ENCODE measurements at regions not wholly inside any gene's neighbourhood (a gene's known extent, or its start where the extent isn't known, plus 50 kb on each side); places are given as distances from the start of the nearest gene placed in this dataset.

DNA sequence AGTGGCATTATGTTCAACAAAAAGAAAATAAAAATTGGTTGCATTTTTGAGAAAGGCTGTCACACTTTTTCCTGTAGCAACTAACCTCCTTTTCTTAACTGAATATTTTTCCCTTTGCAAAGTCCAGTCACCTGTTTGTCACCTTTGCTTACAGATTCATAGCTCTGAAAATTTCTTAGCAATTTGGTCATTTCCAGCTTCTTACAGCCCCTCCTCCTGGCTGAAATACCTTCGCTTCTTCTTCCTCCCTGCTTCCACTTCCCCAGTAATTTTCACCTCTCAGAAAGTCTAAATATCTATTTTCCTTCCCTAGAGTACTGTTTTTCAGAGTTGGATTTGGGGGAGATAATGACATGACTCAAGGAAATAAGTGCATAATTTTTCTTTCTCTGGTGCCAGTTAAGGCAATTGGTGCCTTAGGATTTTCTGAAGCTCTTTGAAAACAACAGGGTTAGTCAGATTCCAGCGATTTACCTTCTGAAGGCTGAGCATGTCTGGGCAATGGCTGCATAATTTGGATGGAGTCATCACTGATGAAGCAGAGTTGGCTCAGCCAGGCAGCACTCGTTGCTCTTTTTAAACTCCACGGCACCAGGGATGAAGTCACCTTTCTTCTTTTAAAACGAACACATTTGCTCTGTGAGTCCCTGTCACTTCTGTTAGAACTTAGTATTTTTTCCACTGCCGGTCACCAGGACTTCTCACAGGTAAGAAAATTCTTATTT, 62.1 kb upstream of the AMOTL1 start:
- TF ChIP-seq, protein P1, sequence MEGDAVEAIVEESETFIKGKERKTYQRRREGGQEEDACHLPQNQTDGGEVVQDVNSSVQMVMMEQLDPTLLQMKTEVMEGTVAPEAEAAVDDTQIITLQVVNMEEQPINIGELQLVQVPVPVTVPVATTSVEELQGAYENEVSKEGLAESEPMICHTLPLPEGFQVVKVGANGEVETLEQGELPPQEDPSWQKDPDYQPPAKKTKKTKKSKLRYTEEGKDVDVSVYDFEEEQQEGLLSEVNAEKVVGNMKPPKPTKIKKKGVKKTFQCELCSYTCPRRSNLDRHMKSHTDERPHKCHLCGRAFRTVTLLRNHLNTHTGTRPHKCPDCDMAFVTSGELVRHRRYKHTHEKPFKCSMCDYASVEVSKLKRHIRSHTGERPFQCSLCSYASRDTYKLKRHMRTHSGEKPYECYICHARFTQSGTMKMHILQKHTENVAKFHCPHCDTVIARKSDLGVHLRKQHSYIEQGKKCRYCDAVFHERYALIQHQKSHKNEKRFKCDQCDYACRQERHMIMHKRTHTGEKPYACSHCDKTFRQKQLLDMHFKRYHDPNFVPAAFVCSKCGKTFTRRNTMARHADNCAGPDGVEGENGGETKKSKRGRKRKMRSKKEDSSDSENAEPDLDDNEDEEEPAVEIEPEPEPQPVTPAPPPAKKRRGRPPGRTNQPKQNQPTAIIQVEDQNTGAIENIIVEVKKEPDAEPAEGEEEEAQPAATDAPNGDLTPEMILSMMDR (IDR thresholded peaks at IDR 0.05 in 4 of 5, conservative IDR thresholded peaks at IDR 0.05 in 1 of 5) = no peak
- no peaks in the 10 kb centered on the region for H3K27me3 ChIP-seq
- H3K27ac ChIP-seq = peak overlapping the region; percentile 84 to 91 (median 88)
- H3K4me3 ChIP-seq = peak overlapping the region; percentile 23 to 51 (median 48)
- peak; percentile 87 to 92 for ATAC-seq
- intact Hi-C loops (cut with DNase I; ENCODE audit: low total_unique reads) (loop anchor here (1.0 to 5.0 kb wide), 3 partner anchors 33 to 83 kb away; no protein-coding TSS in a partner anchor), in situ Hi-C loops (cut with MboI; ENCODE audit: low sequenced_read_pairs in 4 of 4) (no loop called here)
- no peaks in the 10 kb centered on the region for H3K36me3 ChIP-seq
- peak; percentile 53 to 71 for DNase-seq
- no peaks in the 10 kb centered on the region for H3K9me3 ChIP-seq
- peaks cover 28 to 30% of the 10 kb centered on the region in 2 donors for H3K4me1 ChIP-seq

DNA sequence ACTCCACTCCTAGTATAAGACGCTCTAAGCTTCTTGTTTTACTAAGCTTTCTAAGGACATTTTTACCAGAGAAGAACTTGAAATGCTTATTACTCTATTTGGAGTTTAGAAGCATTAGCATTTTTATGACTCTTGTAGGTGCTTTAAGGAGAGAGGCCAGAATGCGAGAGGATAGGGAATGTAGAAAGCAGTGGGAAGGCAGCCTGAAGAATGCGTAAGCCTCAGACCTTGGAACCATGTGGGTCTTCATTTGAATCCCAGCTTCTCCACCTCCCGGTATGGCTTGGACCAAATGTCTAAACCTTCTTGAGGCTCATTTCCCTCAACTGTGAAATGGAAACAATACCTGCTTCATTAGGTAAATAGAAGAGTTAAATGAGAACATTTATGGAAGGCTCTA, 60.0 kb upstream of the AMOTL1 start:
- Histone ChIP-seq H3K27ac (peak overlapping the region; percentile 84 to 91 (median 88)), H3K36me3 (no peaks in the 10 kb centered on the region), H3K9me3 (no peaks in the 10 kb centered on the region), H3K4me1 (peaks cover 32 to 35% of the 10 kb centered on the region in 2 donors), H3K4me3 (no peak overlapping the region), H3K27me3 (no peaks in the 10 kb centered on the region)
- DNase-seq (no peak), ATAC-seq (no peak)
- in situ Hi-C loops (cut with MboI; ENCODE audit: low sequenced_read_pairs in 4 of 4) = no loop called here
- no peak for TF ChIP-seq POLR2A (IDR thresholded peaks at IDR 0.05)
- TF ChIP-seq, protein P1 (IDR thresholded peaks at IDR 0.05 in 4 of 5, conservative IDR thresholded peaks at IDR 0.05 in 1 of 5) = no peak
- intact Hi-C loops (cut with DNase I; ENCODE audit: low total_unique reads) = loop anchor here (5.0 kb wide), 1 partner anchor 54 kb away; no protein-coding TSS in a partner anchor

DNA sequence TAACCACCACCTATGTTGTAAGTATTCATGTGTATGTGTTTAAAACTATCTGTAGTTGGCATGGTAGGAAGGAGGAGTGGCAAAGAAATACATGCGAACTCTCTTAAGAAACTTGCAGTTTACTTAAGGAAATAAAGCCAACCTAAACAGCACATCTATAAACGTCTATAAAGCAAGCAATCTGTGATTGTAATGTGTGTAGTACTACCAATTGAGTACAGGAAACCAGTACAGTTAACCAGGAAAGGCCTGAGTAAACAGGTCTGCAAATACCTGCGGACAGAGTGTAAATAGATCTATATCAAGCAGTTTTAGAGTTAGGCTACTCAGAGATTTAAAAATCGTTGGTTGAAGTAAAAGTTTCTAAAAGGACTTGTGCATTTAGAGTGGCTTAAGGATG, 59.5 kb upstream of the AMOTL1 start:
- peaks cover 32 to 35% of the 10 kb centered on the region in 2 donors for H3K4me1 ChIP-seq
- intact Hi-C loops (cut with DNase I; ENCODE audit: low total_unique reads) = loop anchor here (5.0 kb wide), 1 partner anchor 54 kb away; no protein-coding TSS in a partner anchor
- DNase-seq (no peak), ATAC-seq (no peak)
- H3K27me3 ChIP-seq = no peaks in the 10 kb centered on the region
- no peaks in the 10 kb centered on the region for H3K36me3 ChIP-seq
- no peak for TF ChIP-seq POLR2A (IDR thresholded peaks at IDR 0.05)
- TF ChIP-seq, protein P1 (IDR thresholded peaks at IDR 0.05 in 4 of 5, conservative IDR thresholded peaks at IDR 0.05 in 1 of 5) = no peak
- H3K9me3 ChIP-seq = no peaks in the 10 kb centered on the region
- H3K27ac ChIP-seq = peak overlapping the region; percentile 84 to 91 (median 88)
- in situ Hi-C loops (cut with MboI; ENCODE audit: low sequenced_read_pairs in 4 of 4) = no loop called here
- no peak overlapping the region for H3K4me3 ChIP-seq

DNA sequence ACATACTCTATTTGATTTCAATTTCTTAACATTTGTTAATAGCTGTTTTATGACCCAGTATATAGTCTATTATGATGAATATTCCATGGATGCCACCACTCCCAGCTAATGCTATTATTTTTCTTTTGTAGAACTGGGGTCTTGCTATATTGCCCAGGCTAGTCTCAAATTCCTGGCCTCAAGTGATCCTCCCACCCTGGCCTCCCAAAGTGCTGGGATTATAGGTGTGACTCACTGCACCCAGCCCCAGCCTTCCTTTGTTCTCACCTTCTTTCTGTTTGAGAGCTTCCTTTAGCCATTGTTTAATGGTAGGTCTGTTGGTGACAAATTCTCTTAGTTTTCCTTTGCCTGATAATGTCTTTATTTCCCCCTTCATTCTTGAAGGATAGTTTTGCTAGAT, 52.9 kb upstream of the AMOTL1 start:
- Histone ChIP-seq H3K27me3 (no peaks in the 10 kb centered on the region), H3K9me3 (no peaks in the 10 kb centered on the region), H3K4me1 (peaks cover 23 to 26% of the 10 kb centered on the region in 2 donors), H3K4me3 (no peak overlapping the region), H3K36me3 (no peaks in the 10 kb centered on the region), H3K27ac (no peak overlapping the region)
- in situ Hi-C loops (cut with MboI; ENCODE audit: low sequenced_read_pairs in 4 of 4) (no loop called here), intact Hi-C loops (cut with DNase I; ENCODE audit: low total_unique reads) (no loop called here)
- ATAC-seq (no peak), DNase-seq (no peak)
- TF ChIP-seq POLR2A (IDR thresholded peaks at IDR 0.05) = no peak
- TF ChIP-seq, protein P1 (IDR thresholded peaks at IDR 0.05 in 4 of 5, conservative IDR thresholded peaks at IDR 0.05 in 1 of 5) = no peak
